SKM-1 (cell line): ENCODE measurements at regions not wholly inside any gene's neighbourhood (a gene's known extent, or its start where the extent isn't known, plus 50 kb on each side); places are given as distances from the start of the nearest gene placed in this dataset.

ENCODE experiments used
- DNase-seq: peaks from one replicate; lab custom pipeline; 2025; ENCODE audit not compliant: unreplicated experiment; lab: John Stamatoyannopoulos, UW

- no peak for DNase-seq
These were observed 243.4 kb downstream of the NHLRC3 start for GRCh38 chr13:39281539-39282150.

DNA sequence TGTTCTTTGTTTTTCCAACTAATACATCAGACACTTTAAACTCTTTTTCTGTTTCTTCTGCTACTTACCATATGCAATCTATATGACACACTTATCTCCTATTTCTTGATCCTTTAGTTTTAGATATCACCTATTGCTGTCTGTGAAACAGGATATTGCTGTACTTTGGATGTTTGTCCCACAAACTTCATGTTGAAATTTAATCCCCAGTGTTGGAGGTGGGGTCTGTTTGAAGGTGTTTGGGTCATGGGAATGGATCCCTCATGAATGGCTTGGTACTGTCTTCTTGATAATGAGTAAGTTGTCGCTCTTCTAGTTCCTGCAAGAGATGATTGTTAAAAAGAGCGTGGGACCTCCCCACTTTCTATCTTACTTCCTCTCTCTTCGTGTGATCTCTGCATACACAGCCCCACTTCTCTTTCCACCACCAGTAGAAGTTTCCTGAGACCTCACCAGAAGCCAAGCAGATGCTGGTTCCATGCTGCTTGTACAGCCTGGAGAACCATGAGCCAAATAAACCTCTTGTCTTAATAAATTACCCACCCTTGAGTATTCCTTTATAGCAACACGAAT lies 244.2 kb downstream of the NHLRC3 start:
- no peak for DNase-seq

GRCh38 chr13:39283072-39283471 lies 244.8 kb downstream of the NHLRC3 start:
- DNase-seq, result no peak

GRCh38 chr13:39284801-39285388 lies 246.6 kb downstream of the NHLRC3 start:
- no peak for DNase-seq
